Calu3 (cell line): ENCODE measurements at regions not wholly inside any gene's neighbourhood (a gene's known extent, or its start where the extent isn't known, plus 50 kb on each side); places are given as distances from the start of the nearest gene placed in this dataset.
"Not testable (repeated sequence)": the region's sequence is repeated elsewhere in the genome, so short reads cannot be mapped to it uniquely, and the experiment has no call there.

ENCODE experiments used
- BruUV-seq: library from RNA; stranded (reverse); fragments of 400-500 nt; replicated peaks from 2 replicates; lab custom pipeline; 2021; lab: Mats Ljungman, UMichigan
- CTCF ChIA-PET: fragments of 300-600 bp; sonication (Branson Sonifier 250); formaldehyde crosslinking; loops from one replicate; lab custom pipeline; 2022; ENCODE audit warnings: antibody characterized with exemption; lab: Charles Lee
- DNase-seq: peaks from one replicate; pipeline ENCODE4 v3.0.0; 2022
- H3K27ac Mint-ChIP-seq: one replicate; pipeline ENCODE4 v1.8.0; 2022; ENCODE audit warnings: mixed read lengths; ENCODE audit not compliant: unreplicated experiment
- H3K27me3 Mint-ChIP-seq: one replicate; pipeline ENCODE4 v1.8.0; 2022; ENCODE audit warnings: mixed read lengths; ENCODE audit not compliant: unreplicated experiment
- H3K36me3 Mint-ChIP-seq: one replicate; pipeline ENCODE4 v1.8.0; 2022; ENCODE audit warnings: mild to moderate bottlenecking, moderate library complexity, mixed read lengths; ENCODE audit not compliant: insufficient read depth, unreplicated experiment
- H3K4me1 Mint-ChIP-seq: one replicate; pipeline ENCODE4 v1.8.0; 2022; ENCODE audit warnings: mild to moderate bottlenecking, low read depth, mixed read lengths; ENCODE audit not compliant: unreplicated experiment
- H3K4me3 Mint-ChIP-seq: one replicate; pipeline ENCODE4 v1.8.0; 2022; ENCODE audit warnings: mild to moderate bottlenecking, low read depth, moderate library complexity, mixed read lengths; ENCODE audit not compliant: unreplicated experiment
- H3K9me3 Mint-ChIP-seq: one replicate; pipeline ENCODE4 v1.8.0; 2022; ENCODE audit warnings: low read depth, mixed read lengths; ENCODE audit not compliant: unreplicated experiment
- intact Hi-C: fragments of 100-400 bp; cut with micrococcal nuclease; formaldehyde crosslinking; loops from one replicate; pipeline ENCODE4 v1.10.0; 2022; ENCODE audit not compliant: unreplicated experiment
- TF ChIP-seq, protein P1 (sequence below): fragments of 200-600 bp; IDR thresholded peaks from one replicate; pipeline ENCODE4 v1.8.0; 2022; ENCODE audit warnings: antibody characterized with exemption; ENCODE audit not compliant: unreplicated experiment

- no peak overlapping the region for H3K27ac Mint-ChIP-seq
- no peaks in the 10 kb centered on the region for H3K36me3 Mint-ChIP-seq
- intact Hi-C loops = no loop called here
- H3K4me1 Mint-ChIP-seq = peaks cover 33% of the 10 kb centered on the region
- peaks cover 2% of the 10 kb centered on the region for H3K9me3 Mint-ChIP-seq
- no peak for DNase-seq
- H3K4me3 Mint-ChIP-seq = no peak overlapping the region
- TF ChIP-seq, protein P1, sequence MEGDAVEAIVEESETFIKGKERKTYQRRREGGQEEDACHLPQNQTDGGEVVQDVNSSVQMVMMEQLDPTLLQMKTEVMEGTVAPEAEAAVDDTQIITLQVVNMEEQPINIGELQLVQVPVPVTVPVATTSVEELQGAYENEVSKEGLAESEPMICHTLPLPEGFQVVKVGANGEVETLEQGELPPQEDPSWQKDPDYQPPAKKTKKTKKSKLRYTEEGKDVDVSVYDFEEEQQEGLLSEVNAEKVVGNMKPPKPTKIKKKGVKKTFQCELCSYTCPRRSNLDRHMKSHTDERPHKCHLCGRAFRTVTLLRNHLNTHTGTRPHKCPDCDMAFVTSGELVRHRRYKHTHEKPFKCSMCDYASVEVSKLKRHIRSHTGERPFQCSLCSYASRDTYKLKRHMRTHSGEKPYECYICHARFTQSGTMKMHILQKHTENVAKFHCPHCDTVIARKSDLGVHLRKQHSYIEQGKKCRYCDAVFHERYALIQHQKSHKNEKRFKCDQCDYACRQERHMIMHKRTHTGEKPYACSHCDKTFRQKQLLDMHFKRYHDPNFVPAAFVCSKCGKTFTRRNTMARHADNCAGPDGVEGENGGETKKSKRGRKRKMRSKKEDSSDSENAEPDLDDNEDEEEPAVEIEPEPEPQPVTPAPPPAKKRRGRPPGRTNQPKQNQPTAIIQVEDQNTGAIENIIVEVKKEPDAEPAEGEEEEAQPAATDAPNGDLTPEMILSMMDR = no peak
- CTCF ChIA-PET = no interaction called here
- no peaks in the 10 kb centered on the region for H3K27me3 Mint-ChIP-seq
- no TSS peak for BruUV-seq
Observed at GRCh38 chrX:82764521-82764920, 743.6 kb upstream of the POU3F4 start.

DNA sequence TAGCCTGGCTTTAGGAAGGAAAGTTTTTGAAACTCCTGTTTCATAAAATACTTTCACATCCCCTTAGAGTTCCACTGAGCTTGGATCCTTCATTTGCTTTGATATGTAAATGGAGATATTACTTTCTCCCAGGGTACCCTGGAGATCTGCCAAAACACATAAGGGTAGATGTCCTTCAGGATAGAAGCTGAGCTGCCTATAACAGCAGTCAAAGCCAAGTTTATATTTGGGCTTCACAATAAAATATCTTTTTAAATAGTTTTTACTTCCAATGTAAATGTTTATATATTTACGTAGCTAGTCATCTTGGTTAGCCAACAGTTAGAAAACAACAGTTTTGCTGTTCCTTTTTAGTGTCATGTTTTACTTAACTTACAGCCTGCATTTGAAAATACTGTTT is 742.3 kb upstream of the POU3F4 start:
- no peak overlapping the region for H3K27ac Mint-ChIP-seq
- H3K4me1 Mint-ChIP-seq = peaks cover 33% of the 10 kb centered on the region
- intact Hi-C loops = loop anchor here (5.0 kb wide), 1 partner anchor 46 kb away; no protein-coding TSS in a partner anchor
- TF ChIP-seq, protein P1 = no peak
- H3K9me3 Mint-ChIP-seq = peaks cover 2% of the 10 kb centered on the region
- DNase-seq = no peak
- no peak overlapping the region for H3K4me3 Mint-ChIP-seq
- no TSS peak for BruUV-seq
- no peaks in the 10 kb centered on the region for H3K27me3 Mint-ChIP-seq
- CTCF ChIA-PET = no interaction called here
- no peaks in the 10 kb centered on the region for H3K36me3 Mint-ChIP-seq

GRCh38 chrX:82775426-82775825 is 732.7 kb upstream of the POU3F4 start:
- H3K27me3 Mint-ChIP-seq = no peaks in the 10 kb centered on the region
- no peaks in the 10 kb centered on the region for H3K4me1 Mint-ChIP-seq
- TF ChIP-seq, protein P1 = no peak
- H3K9me3 Mint-ChIP-seq = peaks cover 5% of the 10 kb centered on the region
- no peak for DNase-seq
- no TSS peak for BruUV-seq
- H3K4me3 Mint-ChIP-seq = no peak overlapping the region
- intact Hi-C loops = no loop called here
- no peaks in the 10 kb centered on the region for H3K36me3 Mint-ChIP-seq
- CTCF ChIA-PET = no interaction called here
- no peak overlapping the region for H3K27ac Mint-ChIP-seq

GRCh38 chrX:82782014-82782413 is 726.1 kb upstream of the POU3F4 start:
- no peaks in the 10 kb centered on the region for H3K36me3 Mint-ChIP-seq
- no peak overlapping the region for H3K4me3 Mint-ChIP-seq
- TF ChIP-seq, protein P1 = no peak
- H3K4me1 Mint-ChIP-seq = no peaks in the 10 kb centered on the region
- DNase-seq = no peak
- BruUV-seq = no TSS peak
- intact Hi-C loops = no loop called here
- no peak overlapping the region for H3K27ac Mint-ChIP-seq
- no peaks in the 10 kb centered on the region for H3K27me3 Mint-ChIP-seq
- H3K9me3 Mint-ChIP-seq = peaks cover 4% of the 10 kb centered on the region
- CTCF ChIA-PET = no interaction called here

DNA sequence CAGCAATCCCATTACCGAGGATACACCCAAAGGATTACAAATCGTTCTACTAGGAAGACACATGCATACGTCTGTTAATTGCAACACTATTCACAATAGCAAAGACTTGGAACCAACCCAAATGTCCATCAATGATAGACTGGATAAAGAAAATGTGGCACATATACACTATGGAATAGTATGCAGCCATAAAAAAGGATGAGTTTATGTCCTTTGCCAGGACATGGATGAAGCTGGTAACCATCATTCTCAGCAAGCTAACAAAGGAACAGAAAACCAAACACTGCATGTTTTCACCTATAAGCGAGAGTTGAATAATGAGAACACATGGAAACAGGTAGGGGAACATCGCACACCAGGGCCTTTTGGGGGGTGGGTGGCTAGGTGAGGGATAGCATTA is 695.2 kb upstream of the POU3F4 start:
- not testable (repeated sequence) for DNase-seq, H3K9me3 Mint-ChIP-seq

More for the DNA sequence above, 695.2 kb upstream of the POU3F4 start:
- H3K27me3 Mint-ChIP-seq, CTCF ChIA-PET, H3K36me3 Mint-ChIP-seq, BruUV-seq, H3K27ac Mint-ChIP-seq, H3K4me3 Mint-ChIP-seq: not testable (repeated sequence)
- intact Hi-C loops = loop anchor here (5.0 to 10.0 kb wide), 3 partner anchors 46 to 138 kb away; no protein-coding TSS in a partner anchor
- peaks cover 10% of the 10 kb centered on the region for H3K4me1 Mint-ChIP-seq
